RWPE2 (cell line): ENCODE measurements at regions not wholly inside any gene's neighbourhood (a gene's known extent, or its start where the extent isn't known, plus 50 kb on each side); places are given as distances from the start of the nearest gene placed in this dataset.

Source experiments
- ATAC-seq: fragments of 200-7000 bp; cut with Tn5 transposase; 3 replicates; pipeline ENCODE4 v1.9.1; 2021; ENCODE audit warnings: low read depth
- DNase-seq: peaks from one replicate; pipeline ENCODE4 v3.0.0-alpha.2; 2020; ENCODE audit warnings: low spot score
- H3K27ac ChIP-seq: fragments of 450-650 bp; 2 replicates; pipeline ENCODE4 v1.5.1; 2017; ENCODE audit warnings: mild to moderate bottlenecking; ENCODE audit not compliant: poor library complexity, severe bottlenecking
- H3K27me3 ChIP-seq: fragments of 250-450 bp; sonication (Bioruptor Pico); 2 replicates; pipeline ENCODE4 v1.5.1; 2021; ENCODE audit warnings: mild to moderate bottlenecking, moderate library complexity; ENCODE audit not compliant: insufficient read depth, poor library complexity, severe bottlenecking
- H3K36me3 ChIP-seq: fragments of 250-450 bp; sonication (Bioruptor Pico); 2 replicates; pipeline ENCODE4 v1.5.1; 2020; ENCODE audit warnings: low read depth, mild to moderate bottlenecking, moderate library complexity
- H3K4me1 ChIP-seq: fragments of 250-450 bp; sonication (Bioruptor Pico); 2 replicates; pipeline ENCODE4 v1.5.1; 2021; ENCODE audit warnings: mild to moderate bottlenecking, moderate library complexity; ENCODE audit not compliant: insufficient read depth, poor library complexity, severe bottlenecking
- H3K4me3 ChIP-seq: fragments of 250-450 bp; sonication (Bioruptor Pico); 2 replicates; pipeline ENCODE4 v1.5.1; 2021; ENCODE audit warnings: mild to moderate bottlenecking, moderate library complexity; ENCODE audit not compliant: severe bottlenecking
- H3K9me3 ChIP-seq: fragments of 250-450 bp; sonication (Bioruptor Pico); 2 replicates; pipeline ENCODE4 v1.5.1; 2021; ENCODE audit warnings: mild to moderate bottlenecking, moderate library complexity; ENCODE audit not compliant: severe bottlenecking
- TF ChIP-seq, protein P1 (sequence below): fragments of 450-650 bp; IDR thresholded peaks from one replicate; pipeline ENCODE4 v1.5.1; 2017; ENCODE audit warnings: mild to moderate bottlenecking, moderate library complexity; ENCODE audit not compliant: poor library complexity, severe bottlenecking

- no peak overlapping the region for H3K4me3 ChIP-seq
- TF ChIP-seq, protein P1, sequence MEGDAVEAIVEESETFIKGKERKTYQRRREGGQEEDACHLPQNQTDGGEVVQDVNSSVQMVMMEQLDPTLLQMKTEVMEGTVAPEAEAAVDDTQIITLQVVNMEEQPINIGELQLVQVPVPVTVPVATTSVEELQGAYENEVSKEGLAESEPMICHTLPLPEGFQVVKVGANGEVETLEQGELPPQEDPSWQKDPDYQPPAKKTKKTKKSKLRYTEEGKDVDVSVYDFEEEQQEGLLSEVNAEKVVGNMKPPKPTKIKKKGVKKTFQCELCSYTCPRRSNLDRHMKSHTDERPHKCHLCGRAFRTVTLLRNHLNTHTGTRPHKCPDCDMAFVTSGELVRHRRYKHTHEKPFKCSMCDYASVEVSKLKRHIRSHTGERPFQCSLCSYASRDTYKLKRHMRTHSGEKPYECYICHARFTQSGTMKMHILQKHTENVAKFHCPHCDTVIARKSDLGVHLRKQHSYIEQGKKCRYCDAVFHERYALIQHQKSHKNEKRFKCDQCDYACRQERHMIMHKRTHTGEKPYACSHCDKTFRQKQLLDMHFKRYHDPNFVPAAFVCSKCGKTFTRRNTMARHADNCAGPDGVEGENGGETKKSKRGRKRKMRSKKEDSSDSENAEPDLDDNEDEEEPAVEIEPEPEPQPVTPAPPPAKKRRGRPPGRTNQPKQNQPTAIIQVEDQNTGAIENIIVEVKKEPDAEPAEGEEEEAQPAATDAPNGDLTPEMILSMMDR = no peak
- no peaks in the 10 kb centered on the region for H3K4me1 ChIP-seq
- H3K27me3 ChIP-seq = no peaks in the 10 kb centered on the region
- H3K9me3 ChIP-seq = peaks cover 1% of the 10 kb centered on the region
- no peaks in the 10 kb centered on the region for H3K36me3 ChIP-seq
- H3K27ac ChIP-seq = no peak overlapping the region
- ATAC-seq (no peak), DNase-seq (no peak)
Measured at GRCh38 chr7:67453580-67454380, 457.1 kb downstream of the TYW1 start.

GRCh38 chr7:67455508-67455907 is 458.9 kb downstream of the TYW1 start:
- DNase-seq (no peak), ATAC-seq (no peak)
- Histone ChIP-seq H3K9me3 (peaks cover 1% of the 10 kb centered on the region), H3K27ac (no peak overlapping the region), H3K36me3 (no peaks in the 10 kb centered on the region), H3K4me1 (no peaks in the 10 kb centered on the region), H3K27me3 (no peaks in the 10 kb centered on the region), H3K4me3 (no peak overlapping the region)
- TF ChIP-seq, protein P1 = no peak

DNA sequence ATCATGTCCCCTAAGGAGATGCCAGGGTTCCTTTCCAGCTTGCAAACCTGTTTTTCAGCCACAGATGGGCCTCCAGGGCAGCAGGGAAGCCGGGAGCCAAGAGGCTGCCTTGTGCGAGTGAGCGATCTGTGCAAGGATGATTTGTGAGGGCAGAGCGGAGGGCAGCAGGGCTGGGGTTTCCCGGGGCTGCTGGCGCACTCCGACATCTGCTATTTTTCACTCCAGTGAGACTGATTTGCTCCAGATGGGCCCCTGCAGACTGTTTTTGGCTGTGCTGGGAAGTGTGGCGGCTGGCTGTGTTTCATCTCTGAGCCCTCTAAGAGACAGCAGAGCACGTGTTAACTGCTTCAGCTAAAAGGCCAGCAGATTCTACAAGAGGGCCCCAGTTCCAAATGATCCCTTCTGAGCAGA is 466.2 kb downstream of the TYW1 start:
- DNase-seq = no peak
- Histone ChIP-seq H3K27me3 (no peaks in the 10 kb centered on the region), H3K27ac (no peak overlapping the region)

DNA sequence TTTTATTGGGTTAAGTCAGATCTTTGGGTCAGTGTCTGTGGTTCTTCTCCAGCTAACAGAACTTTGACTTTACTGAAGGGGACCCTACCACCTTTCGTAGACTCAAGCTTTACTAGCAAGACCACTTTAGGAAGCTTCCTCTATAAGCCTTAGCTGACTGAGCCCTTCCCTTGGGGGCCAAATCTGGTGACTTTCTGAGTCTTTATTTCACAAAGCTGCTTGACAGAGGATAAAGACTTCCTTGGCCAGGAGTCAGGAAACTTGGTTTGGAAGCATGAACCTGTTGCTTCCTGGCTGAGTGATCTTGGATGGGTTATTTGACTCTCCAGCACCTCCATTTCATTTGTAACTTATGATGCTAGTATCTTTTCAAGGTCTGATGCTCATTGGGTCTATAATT is 466.7 kb downstream of the TYW1 start:
- H3K36me3 ChIP-seq = no peaks in the 10 kb centered on the region
- H3K27ac ChIP-seq = no peak overlapping the region
- H3K27me3 ChIP-seq = no peaks in the 10 kb centered on the region
- TF ChIP-seq, protein P1 = no peak
- ATAC-seq (no peak), DNase-seq (no peak)
- no peaks in the 10 kb centered on the region for H3K4me1 ChIP-seq
- H3K9me3 ChIP-seq = no peaks in the 10 kb centered on the region
- H3K4me3 ChIP-seq = no peak overlapping the region

More for the DNA sequence above, 466.2 kb downstream of the TYW1 start:
- TF ChIP-seq, protein P1 = no peak
- ATAC-seq = no peak
- no peaks in the 10 kb centered on the region for H3K4me1 ChIP-seq
- H3K4me3 ChIP-seq = no peak overlapping the region
- no peaks in the 10 kb centered on the region for H3K9me3 ChIP-seq
- no peaks in the 10 kb centered on the region for H3K36me3 ChIP-seq

- no peaks in the 10 kb centered on the region for H3K9me3 ChIP-seq
- TF ChIP-seq, protein P1 = no peak
- H3K4me3 ChIP-seq = no peak overlapping the region
- no peaks in the 10 kb centered on the region for H3K4me1 ChIP-seq
- ATAC-seq (no peak), DNase-seq (no peak)
- H3K36me3 ChIP-seq = no peaks in the 10 kb centered on the region
- H3K27ac ChIP-seq = no peak overlapping the region
- H3K27me3 ChIP-seq = no peaks in the 10 kb centered on the region
Measured at GRCh38 chr7:67463983-67464382, 467.4 kb downstream of the TYW1 start.
